ENCODE measurements at regions not wholly inside any gene's neighbourhood (a gene's known extent, or its start where the extent isn't known, plus 50 kb on each side); places are given as distances from the start of the nearest gene placed in this dataset.
"Not testable (repeated sequence)": the region's sequence is repeated elsewhere in the genome, so short reads cannot be mapped to it uniquely, and the experiment has no call there.

DNA sequence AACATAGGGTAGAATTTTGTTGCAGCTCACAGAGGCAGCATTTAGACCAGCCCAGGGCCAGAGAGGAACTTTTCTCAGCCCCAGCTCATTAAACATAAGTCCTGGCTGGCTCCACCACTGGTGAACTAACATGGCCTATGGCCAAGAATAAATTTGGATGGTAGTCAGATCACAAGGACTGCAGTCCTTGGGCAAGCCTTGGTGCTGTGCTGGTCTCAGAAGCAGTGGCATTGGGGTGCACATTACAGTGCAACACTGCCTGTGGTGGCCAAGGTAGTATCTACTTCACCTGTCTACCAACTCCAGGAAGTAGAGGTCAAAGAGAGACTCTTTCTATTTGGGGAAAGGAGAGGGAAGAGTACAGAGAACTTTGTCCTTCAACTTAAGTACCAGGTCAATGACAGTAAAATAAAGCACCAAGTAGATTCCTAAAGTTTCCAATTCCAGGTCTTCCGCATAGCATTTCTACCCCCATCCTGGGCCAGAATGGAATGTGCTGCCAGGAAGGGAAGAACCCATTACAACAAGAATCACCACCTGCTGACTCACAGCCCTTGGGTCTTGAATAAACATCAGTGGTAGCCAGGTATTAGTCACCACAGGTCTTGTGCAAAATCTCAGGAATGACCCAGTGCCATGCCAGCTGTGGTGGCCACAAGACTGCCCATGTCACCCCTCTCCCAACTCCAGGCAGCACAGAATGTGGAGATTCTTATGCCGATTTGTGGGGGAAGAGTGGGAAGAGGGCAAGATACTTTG, 155.4 kb upstream of the FSIP2 start:
- Histone ChIP-seq H3K27me3 (ENCODE audit: insufficient read depth, poor library complexity, severe bottlenecking) (no peaks in the 10 kb centered on the region), H3K27ac (ENCODE audit: poor library complexity, severe bottlenecking) (peak overlapping the region; percentile 78), H3K4me1 (ENCODE audit: insufficient read depth, poor library complexity, severe bottlenecking) (peaks cover 17% of the 10 kb centered on the region), H3K4me3 (ENCODE audit: severe bottlenecking) (no peak overlapping the region), H3K36me3 (ENCODE audit: low read depth) (no peaks in the 10 kb centered on the region), H3K9me3 (ENCODE audit: severe bottlenecking) (peaks cover 3% of the 10 kb centered on the region)
- TF ChIP-seq, protein P1, sequence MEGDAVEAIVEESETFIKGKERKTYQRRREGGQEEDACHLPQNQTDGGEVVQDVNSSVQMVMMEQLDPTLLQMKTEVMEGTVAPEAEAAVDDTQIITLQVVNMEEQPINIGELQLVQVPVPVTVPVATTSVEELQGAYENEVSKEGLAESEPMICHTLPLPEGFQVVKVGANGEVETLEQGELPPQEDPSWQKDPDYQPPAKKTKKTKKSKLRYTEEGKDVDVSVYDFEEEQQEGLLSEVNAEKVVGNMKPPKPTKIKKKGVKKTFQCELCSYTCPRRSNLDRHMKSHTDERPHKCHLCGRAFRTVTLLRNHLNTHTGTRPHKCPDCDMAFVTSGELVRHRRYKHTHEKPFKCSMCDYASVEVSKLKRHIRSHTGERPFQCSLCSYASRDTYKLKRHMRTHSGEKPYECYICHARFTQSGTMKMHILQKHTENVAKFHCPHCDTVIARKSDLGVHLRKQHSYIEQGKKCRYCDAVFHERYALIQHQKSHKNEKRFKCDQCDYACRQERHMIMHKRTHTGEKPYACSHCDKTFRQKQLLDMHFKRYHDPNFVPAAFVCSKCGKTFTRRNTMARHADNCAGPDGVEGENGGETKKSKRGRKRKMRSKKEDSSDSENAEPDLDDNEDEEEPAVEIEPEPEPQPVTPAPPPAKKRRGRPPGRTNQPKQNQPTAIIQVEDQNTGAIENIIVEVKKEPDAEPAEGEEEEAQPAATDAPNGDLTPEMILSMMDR (IDR thresholded peaks at IDR 0.05; ENCODE audit: poor library complexity, severe bottlenecking), result no peak
- DNase-seq (ENCODE audit: low spot score), result peak; percentile 82
- ATAC-seq (ENCODE audit: low read depth), result peak; percentile 98

DNA sequence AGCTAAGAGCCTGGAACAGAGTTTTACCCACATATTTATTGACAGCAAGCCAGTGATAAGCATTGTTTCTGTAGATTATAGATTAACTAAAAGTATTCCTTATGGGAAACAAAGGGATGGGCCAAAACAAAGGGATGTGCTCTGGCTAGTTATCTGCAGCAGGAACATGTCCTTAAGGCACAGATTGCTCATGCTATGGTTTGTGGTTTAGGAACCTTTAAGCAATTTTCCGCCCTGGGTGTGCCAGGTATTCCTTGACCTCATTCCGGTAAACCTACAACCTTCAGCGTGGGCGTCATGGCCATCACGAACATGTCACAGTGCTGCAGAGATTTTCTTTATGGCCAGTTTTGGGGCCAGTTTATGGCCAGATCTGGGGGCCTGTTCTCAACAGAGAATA, 153.4 kb upstream of the FSIP2 start:
- ATAC-seq (ENCODE audit: low read depth); H3K27ac ChIP-seq (ENCODE audit: poor library complexity, severe bottlenecking); DNase-seq (ENCODE audit: low spot score); H3K9me3 ChIP-seq (ENCODE audit: severe bottlenecking); H3K4me3 ChIP-seq (ENCODE audit: severe bottlenecking); H3K36me3 ChIP-seq (ENCODE audit: low read depth); H3K27me3 ChIP-seq (ENCODE audit: insufficient read depth, poor library complexity, severe bottlenecking): not testable (repeated sequence)
- H3K4me1 ChIP-seq (ENCODE audit: insufficient read depth, poor library complexity, severe bottlenecking), result peaks cover 17% of the 10 kb centered on the region

DNA sequence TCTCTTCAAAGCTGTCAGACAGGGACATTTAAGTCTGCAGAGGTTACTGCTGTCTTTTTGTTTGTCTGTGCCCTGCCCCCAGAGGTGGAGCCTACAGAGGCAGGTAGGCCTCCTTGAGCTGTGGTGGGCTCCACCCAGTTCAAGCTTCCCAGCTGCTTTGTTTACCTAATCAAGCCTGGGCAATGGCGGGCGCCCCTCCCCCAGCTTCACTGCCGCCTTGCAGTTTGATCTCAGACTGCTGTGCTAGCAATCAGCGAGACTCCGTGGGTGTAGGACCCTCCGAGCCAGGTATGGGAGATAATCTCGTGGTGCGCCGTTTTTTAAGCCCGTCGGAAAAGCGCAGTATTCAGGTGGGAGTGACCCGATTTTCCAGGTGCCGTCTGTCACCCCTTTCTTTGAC, 147.3 kb upstream of the FSIP2 start:
- ATAC-seq (ENCODE audit: low read depth); H3K36me3 ChIP-seq (ENCODE audit: low read depth); DNase-seq (ENCODE audit: low spot score); H3K4me3 ChIP-seq (ENCODE audit: severe bottlenecking); H3K9me3 ChIP-seq (ENCODE audit: severe bottlenecking); H3K4me1 ChIP-seq (ENCODE audit: insufficient read depth, poor library complexity, severe bottlenecking); H3K27ac ChIP-seq (ENCODE audit: poor library complexity, severe bottlenecking); H3K27me3 ChIP-seq (ENCODE audit: insufficient read depth, poor library complexity, severe bottlenecking): not testable (repeated sequence)

GRCh38 chr2:185607945-185608344, 130.7 kb upstream of the FSIP2 start:
- Histone ChIP-seq H3K27ac (ENCODE audit: poor library complexity, severe bottlenecking) (no peak overlapping the region), H3K4me1 (ENCODE audit: insufficient read depth, poor library complexity, severe bottlenecking) (no peaks in the 10 kb centered on the region), H3K4me3 (ENCODE audit: severe bottlenecking) (no peak overlapping the region), H3K36me3 (ENCODE audit: low read depth) (no peaks in the 10 kb centered on the region), H3K27me3 (ENCODE audit: insufficient read depth, poor library complexity, severe bottlenecking) (no peaks in the 10 kb centered on the region), H3K9me3 (ENCODE audit: severe bottlenecking) (no peaks in the 10 kb centered on the region)
- no peak for DNase-seq (ENCODE audit: low spot score)
- no peak for ATAC-seq (ENCODE audit: low read depth)
- TF ChIP-seq, protein P1 (IDR thresholded peaks at IDR 0.05; ENCODE audit: poor library complexity, severe bottlenecking), result no peak

GRCh38 chr2:185608799-185609198, 129.8 kb upstream of the FSIP2 start:
- ATAC-seq (ENCODE audit: low read depth) (peak; percentile 72; the same call in 2 of the 3 replicates), DNase-seq (ENCODE audit: low spot score) (no peak)
- H3K4me3 ChIP-seq (ENCODE audit: severe bottlenecking), result no peak overlapping the region
- no peaks in the 10 kb centered on the region for H3K36me3 ChIP-seq (ENCODE audit: low read depth)
- H3K27ac ChIP-seq (ENCODE audit: poor library complexity, severe bottlenecking), result no peak overlapping the region
- no peaks in the 10 kb centered on the region for H3K27me3 ChIP-seq (ENCODE audit: insufficient read depth, poor library complexity, severe bottlenecking)
- no peaks in the 10 kb centered on the region for H3K9me3 ChIP-seq (ENCODE audit: severe bottlenecking)
- no peaks in the 10 kb centered on the region for H3K4me1 ChIP-seq (ENCODE audit: insufficient read depth, poor library complexity, severe bottlenecking)
- TF ChIP-seq, protein P1 (IDR thresholded peaks at IDR 0.05; ENCODE audit: poor library complexity, severe bottlenecking), result peak; percentile 44

DNA sequence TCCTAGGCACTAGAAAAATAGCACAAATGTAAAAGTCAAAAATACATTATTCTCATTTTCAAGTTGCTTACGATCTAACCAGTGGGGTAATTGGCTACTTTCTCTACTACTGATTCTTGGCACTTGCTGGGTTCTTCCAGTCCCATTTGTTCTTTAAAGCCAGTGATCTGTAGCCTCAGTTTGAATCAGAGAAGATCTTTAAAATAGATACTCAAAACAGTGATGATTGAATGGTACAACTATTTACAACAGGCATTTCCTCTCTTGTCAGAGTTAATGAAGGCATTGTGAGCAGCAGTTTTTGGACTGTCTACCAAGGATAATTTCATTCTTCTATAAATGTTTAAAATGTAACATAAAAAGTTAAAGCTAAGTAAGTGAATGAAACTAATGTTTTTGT, 128.3 kb upstream of the FSIP2 start:
- H3K9me3 ChIP-seq (ENCODE audit: severe bottlenecking), result no peaks in the 10 kb centered on the region
- H3K36me3 ChIP-seq (ENCODE audit: low read depth), result no peaks in the 10 kb centered on the region
- H3K4me3 ChIP-seq (ENCODE audit: severe bottlenecking), result no peak overlapping the region
- DNase-seq (ENCODE audit: low spot score) (no peak), ATAC-seq (ENCODE audit: low read depth) (no peak)
- H3K27ac ChIP-seq (ENCODE audit: poor library complexity, severe bottlenecking), result no peak overlapping the region
- TF ChIP-seq, protein P1 (IDR thresholded peaks at IDR 0.05; ENCODE audit: poor library complexity, severe bottlenecking), result no peak
- H3K27me3 ChIP-seq (ENCODE audit: insufficient read depth, poor library complexity, severe bottlenecking), result no peaks in the 10 kb centered on the region
- no peaks in the 10 kb centered on the region for H3K4me1 ChIP-seq (ENCODE audit: insufficient read depth, poor library complexity, severe bottlenecking)
